Colonic mucosa (tissue), 4 donors: ENCODE measurements at regions not wholly inside any gene's neighbourhood (a gene's known extent, or its start where the extent isn't known, plus 50 kb on each side); places are given as distances from the start of the nearest gene placed in this dataset.

ENCODE experiments used
- DNase-seq: peaks from one replicate; pipeline ENCODE4 v3.0.0-alpha.2; 2020
- H3K27ac ChIP-seq: fragments of 200-600 bp; one replicate; pipeline ENCODE4 v1.8.0; 2021
- H3K27me3 ChIP-seq: fragments of 200-600 bp; one replicate; pipeline ENCODE4 v1.8.0; 2021
- H3K36me3 ChIP-seq: fragments of 200-600 bp; one replicate; pipeline ENCODE4 v1.8.0; 2021
- H3K4me1 ChIP-seq: fragments of 200-600 bp; one replicate; pipeline ENCODE4 v1.8.0; 2021; ENCODE audit warnings: mild to moderate bottlenecking
- H3K4me3 ChIP-seq: fragments of 200-600 bp; one replicate; pipeline ENCODE4 v1.8.0; 2021
- H3K9ac ChIP-seq, 2 donors: one replicate each; pipeline ENCODE4 v1.7.0; 2013; ENCODE audit warnings: control low read depth in 2 of 2, low read depth in 2 of 2, low read length in 2 of 2
- H3K9me3 ChIP-seq: fragments of 200-600 bp; one replicate; pipeline ENCODE4 v1.8.0; 2021
- intact Hi-C: fragments of 100-400 bp; cut with DNase I; formaldehyde crosslinking; loops from one replicate; pipeline ENCODE4 v1.14.1; 2022
- TF ChIP-seq, protein P1 (sequence below): fragments of 200-600 bp; IDR thresholded peaks from one replicate; pipeline ENCODE4 v1.8.0; 2022; ENCODE audit warnings: antibody characterized with exemption, mild to moderate bottlenecking
- donor health status: healthy.
- donor health status: DM: no; HTN: no; CAD: no.
- donor health status: DM: no; HTN: no; CAD: no.

DNA sequence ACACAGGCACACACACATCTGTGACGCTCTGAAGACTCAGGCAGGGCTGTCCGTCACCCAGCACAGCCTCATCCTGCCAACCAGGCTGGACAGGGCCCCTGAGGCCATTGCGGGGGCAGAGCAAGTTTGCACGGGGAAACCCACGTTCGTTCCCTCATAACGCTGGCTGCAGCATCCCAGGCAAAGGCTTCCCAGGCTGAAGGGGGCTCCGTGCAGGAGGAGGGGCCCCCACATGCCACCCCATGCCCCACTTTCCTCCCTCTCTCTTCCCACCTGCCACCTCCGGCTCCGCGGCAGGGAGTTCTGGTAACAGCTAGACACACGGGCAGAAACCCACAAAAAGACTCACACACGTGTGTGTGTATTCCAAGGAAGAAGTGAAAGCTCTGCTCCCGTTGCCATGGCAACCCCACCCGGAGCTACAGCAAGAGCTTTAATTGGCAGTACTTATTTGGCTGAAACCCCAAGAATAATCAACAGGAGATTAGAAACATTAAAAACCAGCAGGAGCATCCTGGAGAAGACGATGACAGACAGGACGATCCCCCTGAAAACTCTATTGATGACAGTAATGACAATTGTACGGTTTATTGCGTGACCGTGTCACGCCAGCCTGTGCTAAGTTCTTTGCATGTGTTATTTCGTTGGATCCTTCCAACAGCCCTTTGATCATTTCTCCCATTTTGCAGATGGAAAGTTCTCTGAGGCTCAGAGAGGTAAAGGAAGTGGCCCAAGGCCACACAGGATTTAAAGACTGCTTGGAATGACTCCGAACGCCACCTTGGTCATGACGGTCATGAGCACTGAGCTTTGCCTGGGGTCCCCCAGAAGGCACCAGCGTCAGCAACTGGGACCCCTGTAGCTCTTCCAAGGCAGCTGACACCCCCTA lies 247.1 kb downstream of the NPHP4 start:
- intact Hi-C loops = loop anchor here (2.0 to 5.0 kb wide), 2 partner anchors 108 to 238 kb away; no protein-coding TSS in a partner anchor
- Histone ChIP-seq H3K4me3 (no peak overlapping the region), H3K27ac (no peak overlapping the region), H3K9ac (no peak overlapping the region), H3K9me3 (no peaks in the 10 kb centered on the region), H3K27me3 (no peaks in the 10 kb centered on the region), H3K4me1 (no peaks in the 10 kb centered on the region), H3K36me3 (no peaks in the 10 kb centered on the region)
- no peak for DNase-seq
- TF ChIP-seq, protein P1, sequence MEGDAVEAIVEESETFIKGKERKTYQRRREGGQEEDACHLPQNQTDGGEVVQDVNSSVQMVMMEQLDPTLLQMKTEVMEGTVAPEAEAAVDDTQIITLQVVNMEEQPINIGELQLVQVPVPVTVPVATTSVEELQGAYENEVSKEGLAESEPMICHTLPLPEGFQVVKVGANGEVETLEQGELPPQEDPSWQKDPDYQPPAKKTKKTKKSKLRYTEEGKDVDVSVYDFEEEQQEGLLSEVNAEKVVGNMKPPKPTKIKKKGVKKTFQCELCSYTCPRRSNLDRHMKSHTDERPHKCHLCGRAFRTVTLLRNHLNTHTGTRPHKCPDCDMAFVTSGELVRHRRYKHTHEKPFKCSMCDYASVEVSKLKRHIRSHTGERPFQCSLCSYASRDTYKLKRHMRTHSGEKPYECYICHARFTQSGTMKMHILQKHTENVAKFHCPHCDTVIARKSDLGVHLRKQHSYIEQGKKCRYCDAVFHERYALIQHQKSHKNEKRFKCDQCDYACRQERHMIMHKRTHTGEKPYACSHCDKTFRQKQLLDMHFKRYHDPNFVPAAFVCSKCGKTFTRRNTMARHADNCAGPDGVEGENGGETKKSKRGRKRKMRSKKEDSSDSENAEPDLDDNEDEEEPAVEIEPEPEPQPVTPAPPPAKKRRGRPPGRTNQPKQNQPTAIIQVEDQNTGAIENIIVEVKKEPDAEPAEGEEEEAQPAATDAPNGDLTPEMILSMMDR = no peak

- DNase-seq = no peak
- intact Hi-C loops = loop anchor here (2.0 kb wide), 1 partner anchor 108 kb away; no protein-coding TSS in a partner anchor
- Histone ChIP-seq H3K4me1 (no peaks in the 10 kb centered on the region), H3K9me3 (no peaks in the 10 kb centered on the region), H3K4me3 (no peak overlapping the region), H3K36me3 (no peaks in the 10 kb centered on the region), H3K27me3 (no peaks in the 10 kb centered on the region), H3K27ac (no peak overlapping the region), H3K9ac (no peak overlapping the region)
- TF ChIP-seq, protein P1 = no peak
Observed at GRCh38 chr1:5744341-5744740, 247.9 kb downstream of the NPHP4 start.

- H3K27me3 ChIP-seq = no peaks in the 10 kb centered on the region
- intact Hi-C loops = loop anchor here (2.0 kb wide), 1 partner anchor 107 kb away; no protein-coding TSS in a partner anchor
- TF ChIP-seq, protein P1 = no peak
- no peak overlapping the region for H3K27ac ChIP-seq
- no peak for DNase-seq
- no peaks in the 10 kb centered on the region for H3K4me1 ChIP-seq
- no peaks in the 10 kb centered on the region for H3K36me3 ChIP-seq
- no peak overlapping the region for H3K9ac ChIP-seq
- no peak overlapping the region for H3K4me3 ChIP-seq
- no peaks in the 10 kb centered on the region for H3K9me3 ChIP-seq
Observed at GRCh38 chr1:5743435-5744095, 248.7 kb downstream of the NPHP4 start.

DNA sequence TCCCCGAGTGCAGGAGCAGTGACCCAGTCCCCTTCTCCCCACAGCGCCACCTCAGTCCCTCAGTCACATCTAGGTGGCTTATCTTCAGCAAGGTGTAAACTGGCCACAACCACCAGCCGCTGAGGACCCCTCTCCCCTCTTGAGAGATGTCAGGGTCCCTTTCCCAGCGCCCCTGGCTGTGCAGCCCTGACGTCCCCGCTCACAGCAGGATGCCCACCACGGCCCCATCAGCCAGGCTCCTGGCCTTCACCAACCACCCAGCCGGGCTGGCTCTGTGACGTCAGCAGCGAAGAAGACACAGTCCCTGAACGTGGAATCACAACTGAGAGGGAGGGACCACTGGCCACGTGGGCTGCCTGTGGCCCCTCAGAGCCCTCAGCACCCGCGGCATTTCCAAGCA lies 249.4 kb downstream of the NPHP4 start:
- intact Hi-C loops = no loop called here
- no peak for DNase-seq
- Histone ChIP-seq H3K27me3 (no peaks in the 10 kb centered on the region), H3K9me3 (no peaks in the 10 kb centered on the region), H3K4me1 (no peaks in the 10 kb centered on the region), H3K36me3 (no peaks in the 10 kb centered on the region), H3K4me3 (no peak overlapping the region), H3K27ac (no peak overlapping the region), H3K9ac (no peak overlapping the region)
- TF ChIP-seq, protein P1 = no peak

GRCh38 chr1:5742032-5742431 lies 250.2 kb downstream of the NPHP4 start:
- H3K36me3 ChIP-seq = no peaks in the 10 kb centered on the region
- TF ChIP-seq, protein P1 = no peak
- H3K27ac ChIP-seq = no peak overlapping the region
- intact Hi-C loops = no loop called here
- H3K4me3 ChIP-seq = no peak overlapping the region
- no peaks in the 10 kb centered on the region for H3K9me3 ChIP-seq
- H3K4me1 ChIP-seq = no peaks in the 10 kb centered on the region
- H3K27me3 ChIP-seq = no peaks in the 10 kb centered on the region
- no peak overlapping the region for H3K9ac ChIP-seq
- no peak for DNase-seq
